Ascending aorta (tissue), 2 donors: ENCODE measurements at regions not wholly inside any gene's neighbourhood (a gene's known extent, or its start where the extent isn't known, plus 50 kb on each side); places are given as distances from the start of the nearest gene placed in this dataset.
"Not testable (repeated sequence)": the region's sequence is repeated elsewhere in the genome, so short reads cannot be mapped to it uniquely, and the experiment has no call there.

Experiments used
- DNase-seq, 2 donors: peaks; one replicate each; pipeline ENCODE4 v3.0.0-alpha.2; 2019; ENCODE audit warnings: low spot score in 2 of 2
- H3K27ac ChIP-seq, 2 donors: fragments of 200-600 bp; sonication (generic); one replicate each; pipeline ENCODE4 v1.5.1; 2016 to 2017; ENCODE audit warnings: mild to moderate bottlenecking in 1 of 2
- H3K27me3 ChIP-seq: fragments of 200-600 bp; sonication (generic); one replicate; pipeline ENCODE4 v1.5.1; 2017
- H3K36me3 ChIP-seq, 2 donors: fragments of 200-600 bp; sonication (generic); one replicate each; pipeline ENCODE4 v1.5.1; 2016
- H3K4me1 ChIP-seq, 2 donors: fragments of 200-600 bp; sonication (generic); one replicate each; pipeline ENCODE4 v1.5.1; 2016 to 2017; ENCODE audit warnings: mild to moderate bottlenecking in 1 of 2
- H3K4me3 ChIP-seq, 2 donors: fragments of 200-600 bp; sonication (generic); one replicate each; pipeline ENCODE4 v1.5.1; 2016 to 2017; ENCODE audit warnings: mild to moderate bottlenecking in 1 of 2
- H3K9me3 ChIP-seq, 2 donors: fragments of 200-600 bp; sonication (generic); one replicate each; pipeline ENCODE4 v1.5.1; 2016
- CTCF ChIP-seq, 3 experiments: fragments of 200-600 bp in 2 of 3; fragments of 450-650 bp in 1 of 3; sonication (generic) in 2 of 3; IDR thresholded peaks; one replicate each; pipeline ENCODE4 v1.5.1; 2016 to 2019; ENCODE audit warnings: antibody characterized with exemption in 3 of 3, mild to moderate bottlenecking in 1 of 3, moderate library complexity in 1 of 3
- intact Hi-C: fragments of 100-400 bp; cut with DNase I; formaldehyde crosslinking; loops from one replicate; pipeline ENCODE4 v1.15.1; 2023

GRCh38 chr2:64934530-64934929 lies 54.7 kb upstream of the SLC1A4 start:
- H3K4me1 ChIP-seq, result no peaks in the 10 kb centered on the region
- intact Hi-C loops, result no loop called here
- TF ChIP-seq CTCF (IDR thresholded peaks at IDR 0.05), result no peak
- H3K36me3 ChIP-seq, result no peaks in the 10 kb centered on the region
- H3K9me3 ChIP-seq, result no peaks in the 10 kb centered on the region
- no peak overlapping the region for H3K27ac ChIP-seq
- no peaks in the 10 kb centered on the region for H3K27me3 ChIP-seq
- DNase-seq, result no peak
- H3K4me3 ChIP-seq, result no peak overlapping the region

GRCh38 chr2:64936809-64937208 lies 52.4 kb upstream of the SLC1A4 start:
- Histone ChIP-seq H3K4me1 (no peaks in the 10 kb centered on the region), H3K36me3 (no peaks in the 10 kb centered on the region), H3K27ac (no peak overlapping the region), H3K27me3 (no peaks in the 10 kb centered on the region), H3K4me3 (no peak overlapping the region), H3K9me3 (no peaks in the 10 kb centered on the region)
- DNase-seq, result no peak
- TF ChIP-seq CTCF (IDR thresholded peaks at IDR 0.05), result no peak
- intact Hi-C loops, result no loop called here

GRCh38 chr2:64937314-64937686 lies 51.9 kb upstream of the SLC1A4 start:
- H3K4me1 ChIP-seq, DNase-seq, H3K27ac ChIP-seq, H3K9me3 ChIP-seq, intact Hi-C loops, H3K36me3 ChIP-seq, H3K4me3 ChIP-seq, H3K27me3 ChIP-seq: not testable (repeated sequence)

- Histone ChIP-seq H3K4me1 (no peaks in the 10 kb centered on the region), H3K36me3 (no peaks in the 10 kb centered on the region), H3K9me3 (no peaks in the 10 kb centered on the region), H3K27me3 (no peaks in the 10 kb centered on the region), H3K27ac (no peak overlapping the region), H3K4me3 (peak overlapping the region in 1 of 2 donors; percentile 39)
- intact Hi-C loops, result no loop called here
- no peak for DNase-seq
- no peak for TF ChIP-seq CTCF (IDR thresholded peaks at IDR 0.05)
Observed at GRCh38 chr2:64937687-64938491, 51.3 kb upstream of the SLC1A4 start.

GRCh38 chr2:64938607-64939285 lies 50.5 kb upstream of the SLC1A4 start:
- H3K27me3 ChIP-seq, result no peaks in the 10 kb centered on the region
- no peaks in the 10 kb centered on the region for H3K36me3 ChIP-seq
- intact Hi-C loops, result no loop called here

More at GRCh38 chr2:64938607-64939285, 50.5 kb upstream of the SLC1A4 start:
- Histone ChIP-seq H3K9me3 (no peaks in the 10 kb centered on the region), H3K4me1 (peaks cover 0 to 1% of the 10 kb centered on the region in 2 donors), H3K4me3 (no peak overlapping the region), H3K27ac (no peak overlapping the region)
- no peak for DNase-seq
- no peak for TF ChIP-seq CTCF (IDR thresholded peaks at IDR 0.05)
